IMR-90 (cell line): ENCODE measurements at regions not wholly inside any gene's neighbourhood (a gene's known extent, or its start where the extent isn't known, plus 50 kb on each side); places are given as distances from the start of the nearest gene placed in this dataset.

ENCODE experiments used
- ATAC-seq: fragments of 200-7000 bp; cut with Tn5 transposase; 2 replicates; pipeline ENCODE4 v1.9.1; 2020; ENCODE audit warnings: low read depth, mild to moderate bottlenecking, moderate library complexity
- BruUV-seq: library from RNA; stranded (reverse); fragments of 400-500 nt; replicated peaks from 2 replicates; lab custom pipeline; 2021; lab: Mats Ljungman, UMichigan
- CTCF ChIA-PET: fragments of 300-600 bp; formaldehyde crosslinking; extraction: SDS; loops from one replicate; lab custom pipeline; 2021; ENCODE audit warnings: antibody characterized with exemption; lab: Yijun Ruan, JAX
- POLR2A ChIA-PET: fragments of 300-600 bp; sonication (Branson Sonifier 250); formaldehyde crosslinking; loops from one replicate; lab custom pipeline; 2022; ENCODE audit warnings: antibody characterized with exemption; ENCODE audit not compliant: unreplicated experiment; lab: Charles Lee
- DNase-seq: peaks from one replicate; pipeline ENCODE4 v3.0.0; 2013
- H2AFZ ChIP-seq: replicated peaks from 2 replicates; pipeline ENCODE3; 2013; ENCODE audit warnings: low read length, mild to moderate bottlenecking; ENCODE audit not compliant: poor library complexity
- H2AK5ac ChIP-seq: 2 replicates; pipeline ENCODE4 v1.6.1; 2013; ENCODE audit warnings: low read depth, low read length, inconsistent platforms
- H2AK9ac ChIP-seq: replicated peaks from 2 replicates; pipeline ENCODE3; 2013; ENCODE audit warnings: mild to moderate bottlenecking, low read depth, low read length, moderate library complexity; ENCODE audit not compliant: poor library complexity
- H2BK120ac ChIP-seq: 2 replicates; pipeline ENCODE4 v1.6.1; 2013; ENCODE audit warnings: low read depth, low read length, inconsistent platforms
- H2BK15ac ChIP-seq: 3 replicates; pipeline ENCODE4 v1.6.1; 2013; ENCODE audit warnings: low read depth, low read length, inconsistent platforms
- H2BK20ac ChIP-seq: 2 replicates; pipeline ENCODE4 v1.6.1; 2013; ENCODE audit warnings: low read depth, mild to moderate bottlenecking, inconsistent platforms, low read length, moderate library complexity
- H2BK5ac ChIP-seq: 2 replicates; pipeline ENCODE4 v1.6.1; 2013; ENCODE audit warnings: mild to moderate bottlenecking, low read depth, low read length, inconsistent platforms; ENCODE audit not compliant: poor library complexity, severe bottlenecking
- H3K14ac ChIP-seq: replicated peaks from 2 replicates; pipeline ENCODE4 v1.6.1; 2013; ENCODE audit warnings: low read depth, low read length, inconsistent platforms
- H3K18ac ChIP-seq: 2 replicates; pipeline ENCODE4 v1.6.1; 2013; ENCODE audit warnings: low read depth, low read length, control low read depth
- H3K23ac ChIP-seq: 2 replicates; pipeline ENCODE4 v1.6.1; 2013; ENCODE audit warnings: low read depth, low read length, inconsistent platforms
- H3K27ac ChIP-seq: 2 replicates; pipeline ENCODE4 v1.5.1; 2013; ENCODE audit warnings: mild to moderate bottlenecking, control low read depth, low read length; ENCODE audit not compliant: insufficient read depth
- H3K27me3 ChIP-seq: 2 replicates; pipeline ENCODE4 v1.6.1; 2013; ENCODE audit warnings: low read length; ENCODE audit not compliant: control insufficient read depth, insufficient read depth
- H3K36me3 ChIP-seq: 2 replicates; pipeline ENCODE4 v1.6.1; 2013; ENCODE audit warnings: low read length, mixed read lengths; ENCODE audit not compliant: control insufficient read depth, insufficient read depth
- H3K4ac ChIP-seq: 2 replicates; pipeline ENCODE4 v1.6.1; 2013; ENCODE audit warnings: low read depth, low read length, inconsistent platforms
- H3K4me1 ChIP-seq: 2 replicates; pipeline ENCODE4 v1.6.1; 2013; ENCODE audit warnings: low read length, mixed read lengths; ENCODE audit not compliant: control insufficient read depth, insufficient read depth
- H3K4me2 ChIP-seq: 2 replicates; pipeline ENCODE4 v1.6.1; 2013; ENCODE audit warnings: low read depth, mild to moderate bottlenecking, control low read depth, low read length, moderate library complexity
- H3K4me3 ChIP-seq: 2 replicates; pipeline ENCODE4 v1.5.1; 2013; ENCODE audit warnings: low read depth, mild to moderate bottlenecking, control low read depth, low read length, moderate library complexity; ENCODE audit not compliant: insufficient read depth
- H3K56ac ChIP-seq: 2 replicates; pipeline ENCODE4 v1.6.1; 2013; ENCODE audit warnings: low read length, inconsistent platforms; ENCODE audit not compliant: insufficient read depth; ENCODE audit errors: extremely low read depth
- H3K79me1 ChIP-seq, 2 experiments: 2 replicates each; pipeline ENCODE4 v1.6.1; 2013; ENCODE audit warnings: low read length in 2 of 2, inconsistent platforms in 1 of 2, low read depth in 1 of 2
- H3K9ac ChIP-seq: 2 replicates; pipeline ENCODE4 v1.6.1; 2013; ENCODE audit warnings: low read depth, low read length, control low read depth
- H3K9me1 ChIP-seq: 2 replicates; pipeline ENCODE4 v1.6.1; 2013; ENCODE audit warnings: low read length, inconsistent platforms; ENCODE audit not compliant: insufficient read depth
- H3K9me3 ChIP-seq: 2 replicates; pipeline ENCODE4 v1.6.1; 2013; ENCODE audit warnings: low read length; ENCODE audit not compliant: control insufficient read depth, insufficient read depth
- H4K20me1 ChIP-seq: 2 replicates; pipeline ENCODE4 v1.6.1; 2013; ENCODE audit warnings: low read length, inconsistent platforms; ENCODE audit not compliant: insufficient read depth
- H4K5ac ChIP-seq: 2 replicates; pipeline ENCODE4 v1.6.1; 2013; ENCODE audit warnings: mild to moderate bottlenecking, low read depth, low read length, control low read depth
- H4K8ac ChIP-seq, 2 experiments: 2 replicates each; pipeline ENCODE4 v1.6.1; 2013; ENCODE audit warnings: low read depth in 2 of 2, low read length in 2 of 2, control low read depth in 1 of 2, inconsistent platforms in 1 of 2
- H4K91ac ChIP-seq: 2 replicates; pipeline ENCODE4 v1.6.1; 2013; ENCODE audit warnings: low read depth, low read length, inconsistent platforms; ENCODE audit not compliant: insufficient read depth
- CTCF ChIP-seq: conservative IDR thresholded peaks from 2 replicates; pipeline ENCODE4 v1.5.1; 2012; ENCODE audit warnings: mild to moderate bottlenecking, low read depth, low read length, improper control_type of control experiment
- ELK1 ChIP-seq: fragments of 150-350 bp; IDR thresholded peaks from 2 replicates; pipeline ENCODE4 v1.6.1; 2016; ENCODE audit warnings: low read depth, mild to moderate bottlenecking, low read length, moderate library complexity, borderline replicate concordance
- FOS ChIP-seq: fragments of 150-350 bp; IDR thresholded peaks from 2 replicates; pipeline ENCODE4 v1.6.1; 2016; ENCODE audit warnings: low read depth, low read length
- MAZ ChIP-seq: IDR thresholded peaks from 2 replicates; pipeline ENCODE4 v1.6.1; 2012; ENCODE audit warnings: low read depth, mild to moderate bottlenecking, low read length, improper control_type of control experiment, moderate library complexity, borderline replicate concordance
- MXI1 ChIP-seq: IDR thresholded peaks from 2 replicates; pipeline ENCODE4 v1.6.1; 2012; ENCODE audit warnings: low read depth, mild to moderate bottlenecking, low read length, moderate library complexity, borderline replicate concordance
- NFE2L2 ChIP-seq: fragments of 150-350 bp; IDR thresholded peaks from 2 replicates; pipeline ENCODE4 v1.6.1; 2016; ENCODE audit warnings: low read depth, mild to moderate bottlenecking, low read length
- RAD21 ChIP-seq: IDR thresholded peaks from 2 replicates; pipeline ENCODE4 v1.6.1; 2012; ENCODE audit warnings: low read length, improper control_type of control experiment
- WGBS, 2 experiments: methylation state at CpG; one replicate each; pipeline versions ENCODE4 v1.1.5 to v1.1.7; 2013; ENCODE audit warnings: missing lambda C conversion rate in 2 of 2; ENCODE audit not compliant: insufficient read length in 1 of 2; ENCODE audit errors: extremely low coverage in 2 of 2; 5-methylcytosine and 5-hydroxymethylcytosine counted together
- dilution Hi-C: fragments of 300-500 bp; cut with HindIII; formaldehyde crosslinking; loops from one replicate; pipeline ENCODE4 v1.14.3; 2018; ENCODE audit warnings: low sequenced_read_pairs; ENCODE audit not compliant: unreplicated experiment
- in situ Hi-C: fragments of 300-500 bp; cut with MboI; formaldehyde crosslinking; loops from 3 replicates; pipeline ENCODE4 v1.14.3; 2019; ENCODE audit warnings: low sequenced_read_pairs, inconsistent platforms, mixed read lengths
- intact Hi-C: fragments of 100-400 bp; cut with micrococcal nuclease; formaldehyde crosslinking; loops from 2 replicates; pipeline ENCODE4 v1.10.0; 2022

GRCh38 chr15:31540633-31541032, 214.0 kb downstream of the KLF13 start:
- DNase-seq (no peak), ATAC-seq (no peak)
- Histone ChIP-seq H3K4ac (no peak overlapping the region), H4K5ac (no peak overlapping the region), H3K27ac (no peak overlapping the region), H3K23ac (no peak overlapping the region), H3K56ac (no peak overlapping the region), H2BK5ac (no peak overlapping the region), H2AK9ac (no peak overlapping the region), H4K91ac (no peak overlapping the region), H4K8ac (no peak overlapping the region), H2BK15ac (no peak overlapping the region), H4K20me1 (no peaks in the 10 kb centered on the region), H3K4me3 (no peak overlapping the region), H3K79me1 (no peaks in the 10 kb centered on the region), H3K4me2 (no peak overlapping the region), H2BK20ac (no peak overlapping the region), H3K9ac (no peak overlapping the region), H2AK5ac (no peak overlapping the region), H3K4me1 (no peaks in the 10 kb centered on the region), H3K18ac (no peak overlapping the region), H3K36me3 (no peaks in the 10 kb centered on the region), H3K27me3 (peaks cover 9% of the 10 kb centered on the region), H2BK120ac (no peak overlapping the region), H3K9me3 (no peaks in the 10 kb centered on the region), H2AFZ (no peak overlapping the region), H3K9me1 (no peaks in the 10 kb centered on the region), H3K14ac (no peak overlapping the region)
- in situ Hi-C loops (no loop called here), intact Hi-C loops (no loop called here), dilution Hi-C loops (no loop called here)
- POLR2A ChIA-PET: no interaction called here
- WGBS, 2 experiments: no CpG with 5 or more reads among the region's 2 CpGs
- no TSS peak for BruUV-seq
- TF ChIP-seq ELK1: no peak
- no peak for TF ChIP-seq MAZ
- no peak for TF ChIP-seq MXI1
- no peak for TF ChIP-seq CTCF
- no peak for TF ChIP-seq RAD21
- no peak for TF ChIP-seq NFE2L2
- TF ChIP-seq FOS: no peak
- CTCF ChIA-PET: no interaction called here
